HFF-Myc (cell line): ENCODE measurements at regions not wholly inside any gene's neighbourhood (a gene's known extent, or its start where the extent isn't known, plus 50 kb on each side); places are given as distances from the start of the nearest gene placed in this dataset.

Experiments used
- DNase-seq: peaks from one replicate; pipeline ENCODE4 v3.0.0-alpha.2; 2011; ENCODE audit warnings: low read depth; ENCODE audit errors: extremely low read depth
- H3K4me3 ChIP-seq: replicated peaks from 2 replicates; pipeline ENCODE4 v1.5.1; 2011; ENCODE audit warnings: low read depth, mild to moderate bottlenecking, control low read depth, low read length
- CTCF ChIP-seq: IDR thresholded peaks from 2 replicates; pipeline ENCODE4 v1.5.1; 2012; ENCODE audit warnings: mild to moderate bottlenecking, low read depth, low read length, control low read depth; ENCODE audit errors: missing control alignments

- H3K4me3 ChIP-seq: no peak overlapping the region
- DNase-seq: no peak
- TF ChIP-seq CTCF: no peak
Observed at GRCh38 chr6:137744877-137745276, 122.2 kb upstream of the TNFAIP3 start.

GRCh38 chr6:137745321-137745720 lies 121.7 kb upstream of the TNFAIP3 start:
- H3K4me3 ChIP-seq: no peak overlapping the region
- TF ChIP-seq CTCF: no peak
- DNase-seq: no peak

GRCh38 chr6:137746264-137746663 lies 120.8 kb upstream of the TNFAIP3 start:
- DNase-seq: no peak
- H3K4me3 ChIP-seq: no peak overlapping the region
- TF ChIP-seq CTCF: no peak

- TF ChIP-seq CTCF: no peak
- DNase-seq: no peak
- H3K4me3 ChIP-seq: no peak overlapping the region
Observed at GRCh38 chr6:137749696-137750211, 117.3 kb upstream of the TNFAIP3 start.

- no peak for TF ChIP-seq CTCF
- no peak overlapping the region for H3K4me3 ChIP-seq
- DNase-seq: no peak
Observed at GRCh38 chr6:137750297-137750696, 116.8 kb upstream of the TNFAIP3 start.

GRCh38 chr6:137751768-137752560 lies 115.1 kb upstream of the TNFAIP3 start:
- TF ChIP-seq CTCF: no peak
- no peak overlapping the region for H3K4me3 ChIP-seq
- DNase-seq: no peak
